Panc1 (cell line): ENCODE measurements at regions not wholly inside any gene's neighbourhood (a gene's known extent, or its start where the extent isn't known, plus 50 kb on each side); places are given as distances from the start of the nearest gene placed in this dataset.

Experiments used
- ATAC-seq: fragments of 200-7000 bp; cut with Tn5 transposase; 2 replicates; pipeline ENCODE4 v1.9.1; 2020; ENCODE audit warnings: mild to moderate bottlenecking, moderate library complexity
- BruUV-seq: library from RNA; stranded (reverse); fragments of 400-500 nt; replicated peaks from 2 replicates; lab custom pipeline; 2021; lab: Mats Ljungman, UMichigan
- CTCF ChIA-PET: fragments of 300-600 bp; sonication (Branson Sonifier 250); formaldehyde crosslinking; loops from one replicate; lab custom pipeline; 2022; ENCODE audit warnings: antibody characterized with exemption; lab: Charles Lee
- POLR2A ChIA-PET: fragments of 300-600 bp; sonication (Branson Sonifier 250); formaldehyde crosslinking; loops from one replicate; lab custom pipeline; 2022; ENCODE audit warnings: antibody characterized with exemption; lab: Charles Lee
- DNase-seq: peaks from one replicate; pipeline ENCODE4 v3.0.0-alpha.2; 2010; ENCODE audit warnings: low read depth, low spot score
- H3K27ac ChIP-seq: 2 replicates; pipeline ENCODE4 v1.5.1; 2011; ENCODE audit warnings: mild to moderate bottlenecking, low read length, inconsistent platforms
- H3K27me3 ChIP-seq: fragments of 200-500 bp; sonication (Bioruptor generic); 2 replicates; pipeline ENCODE4 v1.6.0; 2014; ENCODE audit warnings: low read length, inconsistent platforms; ENCODE audit not compliant: control insufficient read depth, insufficient read depth
- H3K36me3 ChIP-seq: fragments of 200-500 bp; sonication (Bioruptor generic); 2 replicates; pipeline ENCODE4 v1.5.1; 2014; ENCODE audit warnings: inconsistent platforms, mild to moderate bottlenecking, low read length, moderate library complexity; ENCODE audit not compliant: control insufficient read depth, insufficient read depth
- H3K4me1 ChIP-seq: 2 replicates; pipeline ENCODE4 v1.5.1; 2011; ENCODE audit warnings: inconsistent platforms, mild to moderate bottlenecking, low read length, moderate library complexity; ENCODE audit not compliant: control insufficient read depth, insufficient read depth
- H3K4me3 ChIP-seq, 2 experiments: 2 replicates each; pipeline ENCODE4 v1.5.1; 2011 to 2012; ENCODE audit warnings: low read depth in 2 of 2, low read length in 2 of 2, mild to moderate bottlenecking in 2 of 2, inconsistent platforms in 1 of 2, moderate library complexity in 1 of 2
- H3K9me3 ChIP-seq: fragments of 200-500 bp; sonication (Bioruptor generic); 2 replicates; pipeline ENCODE4 v1.5.1; 2014; ENCODE audit warnings: low read depth, mild to moderate bottlenecking, inconsistent platforms, low read length, moderate library complexity; ENCODE audit not compliant: control insufficient read depth, insufficient read depth
- POLR2AphosphoS5 ChIP-seq: IDR thresholded peaks from 2 replicates; pipeline ENCODE4 v1.6.1; 2012; ENCODE audit warnings: mild to moderate bottlenecking, low read depth, low read length, moderate library complexity
- REST ChIP-seq, 2 experiments: IDR thresholded peaks; 2 replicates each; pipeline ENCODE4 v1.6.1; 2011 to 2012; ENCODE audit warnings: low read depth in 2 of 2, control low read depth in 1 of 2, low read length in 1 of 2, mild to moderate bottlenecking in 1 of 2, moderate library complexity in 1 of 2; ENCODE audit not compliant: insufficient read depth in 1 of 2
- SIN3A ChIP-seq: IDR thresholded peaks from 2 replicates; pipeline ENCODE4 v1.6.1; 2012; ENCODE audit warnings: low read depth, mild to moderate bottlenecking, low read length, moderate library complexity, borderline replicate concordance; ENCODE audit not compliant: insufficient read depth
- TCF7L2 ChIP-seq: IDR thresholded peaks from 2 replicates; pipeline ENCODE4 v1.6.1; 2011; ENCODE audit warnings: mild to moderate bottlenecking, low read depth, low read length, inconsistent platforms
- in situ Hi-C: cut with HindIII; loops from 2 replicates; pipeline ENCODE4 v1.10.0; 2016; ENCODE audit warnings: low sequenced_read_pairs, low pct_unique_long_range_greater_than_20kb
- intact Hi-C: fragments of 100-400 bp; cut with micrococcal nuclease; formaldehyde crosslinking; loops from one replicate; pipeline ENCODE4 v1.10.0; 2022; ENCODE audit not compliant: unreplicated experiment
- TF ChIP-seq, protein P1 (sequence below): fragments of 450-650 bp; IDR thresholded peaks from 2 replicates; pipeline ENCODE4 v1.5.1; 2017; ENCODE audit warnings: mild to moderate bottlenecking

DNA sequence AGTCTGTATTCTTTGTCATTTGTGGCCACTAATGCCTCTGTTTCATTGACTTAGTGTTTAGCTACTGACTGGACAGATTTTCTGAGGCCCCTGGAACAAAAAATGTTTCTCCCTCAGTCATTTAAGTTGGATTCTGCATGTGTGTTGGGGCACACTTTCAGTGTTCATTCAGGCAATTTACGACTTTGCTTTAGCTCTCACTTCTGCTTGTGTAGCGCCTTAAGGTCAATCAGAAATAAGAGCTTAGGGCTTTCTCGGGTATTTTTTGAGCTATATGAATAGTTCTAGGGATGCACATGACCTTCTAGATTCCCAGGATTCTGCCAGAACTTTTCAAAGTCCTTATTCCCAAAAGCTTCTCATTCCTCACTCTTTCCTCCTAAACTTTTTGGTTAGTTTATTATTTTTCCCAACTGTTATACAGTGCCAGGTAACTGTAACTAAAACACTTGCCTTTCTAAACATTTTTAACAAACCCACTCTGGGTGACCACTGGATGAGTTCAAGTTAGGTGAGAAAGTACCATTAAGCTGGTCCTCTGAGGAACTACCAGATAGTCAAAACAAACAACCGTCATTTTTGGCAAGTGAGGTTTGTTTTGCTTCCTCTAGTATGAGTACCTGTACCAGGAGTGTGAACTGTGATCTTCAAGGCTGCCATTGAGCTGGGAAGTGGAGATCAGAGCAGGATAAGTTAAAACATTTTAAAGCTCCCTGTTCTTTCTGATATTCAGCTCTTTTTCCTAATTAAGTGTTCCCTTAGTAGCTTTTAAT, 571.3 kb upstream of the TLE4 start:
- H3K4me3 ChIP-seq: no peak overlapping the region
- TF ChIP-seq REST (IDR thresholded peaks at IDR 0.05; ENCODE audit: insufficient read depth in 1 of 2, low read depth in 2 of 2, low read length in 1 of 2) (no peak), POLR2AphosphoS5 (no peak)
- ATAC-seq: no peak
- in situ Hi-C loops (no loop called here), intact Hi-C loops (no loop called here)
- no peak for DNase-seq
- no peaks in the 10 kb centered on the region for H3K36me3 ChIP-seq
- ChIA-PET POLR2A (no interaction called here), CTCF (no interaction called here)
- no peaks in the 10 kb centered on the region for H3K9me3 ChIP-seq
- H3K27me3 ChIP-seq: no peaks in the 10 kb centered on the region
- no peak overlapping the region for H3K27ac ChIP-seq
- H3K4me1 ChIP-seq: no peaks in the 10 kb centered on the region
- BruUV-seq: no TSS peak

DNA sequence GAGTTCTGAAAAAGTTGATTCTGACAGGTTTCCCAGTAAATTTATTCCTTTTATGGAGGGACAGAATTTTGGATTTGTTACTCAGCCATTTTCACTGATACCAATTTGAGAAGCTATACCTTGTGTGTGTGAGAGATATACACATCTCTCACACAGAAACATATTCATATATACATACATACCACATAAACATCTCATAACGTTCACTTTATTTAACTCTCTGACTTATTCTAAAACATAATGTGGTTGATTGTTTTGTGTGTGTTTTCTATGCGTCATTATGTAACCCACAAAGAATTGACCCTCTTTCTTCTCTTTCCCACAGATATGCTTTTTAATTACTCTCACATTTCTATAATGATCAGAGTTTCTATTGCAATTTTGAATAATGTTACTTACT, 570.8 kb upstream of the TLE4 start:
- DNase-seq (no peak), ATAC-seq (no peak)
- ChIA-PET POLR2A (no interaction called here), CTCF (no interaction called here)
- no peak for TF ChIP-seq TCF7L2
- TF ChIP-seq REST (IDR thresholded peaks at IDR 0.05; ENCODE audit: insufficient read depth in 1 of 2, low read depth in 2 of 2, low read length in 1 of 2): no peak
- TF ChIP-seq SIN3A: no peak
- no peak for TF ChIP-seq POLR2AphosphoS5
- TF ChIP-seq, protein P1, sequence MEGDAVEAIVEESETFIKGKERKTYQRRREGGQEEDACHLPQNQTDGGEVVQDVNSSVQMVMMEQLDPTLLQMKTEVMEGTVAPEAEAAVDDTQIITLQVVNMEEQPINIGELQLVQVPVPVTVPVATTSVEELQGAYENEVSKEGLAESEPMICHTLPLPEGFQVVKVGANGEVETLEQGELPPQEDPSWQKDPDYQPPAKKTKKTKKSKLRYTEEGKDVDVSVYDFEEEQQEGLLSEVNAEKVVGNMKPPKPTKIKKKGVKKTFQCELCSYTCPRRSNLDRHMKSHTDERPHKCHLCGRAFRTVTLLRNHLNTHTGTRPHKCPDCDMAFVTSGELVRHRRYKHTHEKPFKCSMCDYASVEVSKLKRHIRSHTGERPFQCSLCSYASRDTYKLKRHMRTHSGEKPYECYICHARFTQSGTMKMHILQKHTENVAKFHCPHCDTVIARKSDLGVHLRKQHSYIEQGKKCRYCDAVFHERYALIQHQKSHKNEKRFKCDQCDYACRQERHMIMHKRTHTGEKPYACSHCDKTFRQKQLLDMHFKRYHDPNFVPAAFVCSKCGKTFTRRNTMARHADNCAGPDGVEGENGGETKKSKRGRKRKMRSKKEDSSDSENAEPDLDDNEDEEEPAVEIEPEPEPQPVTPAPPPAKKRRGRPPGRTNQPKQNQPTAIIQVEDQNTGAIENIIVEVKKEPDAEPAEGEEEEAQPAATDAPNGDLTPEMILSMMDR: no peak
- Histone ChIP-seq H3K27ac (no peak overlapping the region), H3K4me3 (no peak overlapping the region), H3K9me3 (no peaks in the 10 kb centered on the region), H3K36me3 (no peaks in the 10 kb centered on the region), H3K27me3 (no peaks in the 10 kb centered on the region), H3K4me1 (no peaks in the 10 kb centered on the region)
- in situ Hi-C loops: no loop called here
- intact Hi-C loops: no loop called here
- no TSS peak for BruUV-seq
